ENCODE measurements at regions not wholly inside any gene's neighbourhood (a gene's known extent, or its start where the extent isn't known, plus 50 kb on each side); places are given as distances from the start of the nearest gene placed in this dataset.

DNA sequence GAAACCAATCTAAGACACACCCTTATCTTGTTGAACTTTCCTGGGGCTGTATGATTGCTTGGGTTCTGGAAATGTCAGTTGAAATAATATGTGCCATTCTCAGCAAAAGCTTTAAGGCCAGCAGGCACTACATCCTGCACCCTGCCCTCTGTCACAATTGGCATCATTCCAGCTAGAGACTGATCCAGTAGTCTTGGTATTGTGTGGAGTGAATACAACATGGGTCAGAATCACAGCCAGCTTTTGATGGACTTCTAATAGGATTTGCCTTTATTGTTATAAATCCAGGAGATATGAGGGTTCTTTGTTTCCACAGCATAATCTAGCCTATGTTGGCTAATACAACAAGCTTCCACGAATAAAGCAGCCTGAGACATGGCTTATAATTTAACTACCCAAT lies 617.0 kb upstream of the CDH2 start:
- no peak overlapping the region for H3K4me3 ChIP-seq (ENCODE audit: low read depth, low read length)
- DNase-seq (ENCODE audit: low read depth) = peak; percentile 52

GRCh38 chr18:28792404-28793086 lies 615.6 kb upstream of the CDH2 start:
- DNase-seq (ENCODE audit: low read depth) = no peak
- TF ChIP-seq, protein P1, sequence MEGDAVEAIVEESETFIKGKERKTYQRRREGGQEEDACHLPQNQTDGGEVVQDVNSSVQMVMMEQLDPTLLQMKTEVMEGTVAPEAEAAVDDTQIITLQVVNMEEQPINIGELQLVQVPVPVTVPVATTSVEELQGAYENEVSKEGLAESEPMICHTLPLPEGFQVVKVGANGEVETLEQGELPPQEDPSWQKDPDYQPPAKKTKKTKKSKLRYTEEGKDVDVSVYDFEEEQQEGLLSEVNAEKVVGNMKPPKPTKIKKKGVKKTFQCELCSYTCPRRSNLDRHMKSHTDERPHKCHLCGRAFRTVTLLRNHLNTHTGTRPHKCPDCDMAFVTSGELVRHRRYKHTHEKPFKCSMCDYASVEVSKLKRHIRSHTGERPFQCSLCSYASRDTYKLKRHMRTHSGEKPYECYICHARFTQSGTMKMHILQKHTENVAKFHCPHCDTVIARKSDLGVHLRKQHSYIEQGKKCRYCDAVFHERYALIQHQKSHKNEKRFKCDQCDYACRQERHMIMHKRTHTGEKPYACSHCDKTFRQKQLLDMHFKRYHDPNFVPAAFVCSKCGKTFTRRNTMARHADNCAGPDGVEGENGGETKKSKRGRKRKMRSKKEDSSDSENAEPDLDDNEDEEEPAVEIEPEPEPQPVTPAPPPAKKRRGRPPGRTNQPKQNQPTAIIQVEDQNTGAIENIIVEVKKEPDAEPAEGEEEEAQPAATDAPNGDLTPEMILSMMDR (IDR thresholded peaks at IDR 0.05; ENCODE audit: insufficient read depth, low read length) = no peak
- H3K4me3 ChIP-seq (ENCODE audit: low read depth, low read length) = no peak overlapping the region

More for the DNA sequence above, 617.0 kb upstream of the CDH2 start:
- TF ChIP-seq, protein P1 (IDR thresholded peaks at IDR 0.05; ENCODE audit: insufficient read depth, low read length) = no peak

- no peak overlapping the region for H3K4me3 ChIP-seq (ENCODE audit: low read depth, low read length)
- TF ChIP-seq, protein P1 (IDR thresholded peaks at IDR 0.05; ENCODE audit: insufficient read depth, low read length) = no peak
- DNase-seq (ENCODE audit: low read depth) = peak; percentile 70
These were observed 614.2 kb upstream of the CDH2 start for GRCh38 chr18:28791101-28791500.

GRCh38 chr18:28789502-28789901 lies 612.6 kb upstream of the CDH2 start:
- H3K4me3 ChIP-seq (ENCODE audit: low read depth, low read length) = no peak overlapping the region
- TF ChIP-seq, protein P1 (IDR thresholded peaks at IDR 0.05; ENCODE audit: insufficient read depth, low read length) = no peak
- no peak for DNase-seq (ENCODE audit: low read depth)

DNA sequence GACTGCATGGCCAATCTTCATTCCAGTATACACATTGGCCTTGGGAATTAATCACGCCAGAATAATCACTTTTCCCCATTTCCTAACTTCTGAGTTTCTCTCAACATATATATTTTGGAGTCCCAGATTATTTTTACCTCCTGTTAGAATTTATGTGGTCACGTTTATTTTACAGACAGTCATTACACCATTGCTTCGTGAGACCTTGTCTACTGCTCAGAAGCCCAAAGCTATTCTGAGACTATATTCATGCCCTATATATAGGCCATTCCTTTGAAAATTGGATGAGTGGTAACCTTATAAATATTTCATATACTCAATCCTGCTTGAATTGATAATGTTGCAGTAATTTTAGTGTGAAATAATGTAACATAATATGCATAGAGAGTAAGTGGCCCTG lies 610.0 kb upstream of the CDH2 start:
- H3K4me3 ChIP-seq (ENCODE audit: low read depth, low read length) = no peak overlapping the region
- TF ChIP-seq, protein P1 (IDR thresholded peaks at IDR 0.05; ENCODE audit: insufficient read depth, low read length) = no peak
- DNase-seq (ENCODE audit: low read depth) = no peak

DNA sequence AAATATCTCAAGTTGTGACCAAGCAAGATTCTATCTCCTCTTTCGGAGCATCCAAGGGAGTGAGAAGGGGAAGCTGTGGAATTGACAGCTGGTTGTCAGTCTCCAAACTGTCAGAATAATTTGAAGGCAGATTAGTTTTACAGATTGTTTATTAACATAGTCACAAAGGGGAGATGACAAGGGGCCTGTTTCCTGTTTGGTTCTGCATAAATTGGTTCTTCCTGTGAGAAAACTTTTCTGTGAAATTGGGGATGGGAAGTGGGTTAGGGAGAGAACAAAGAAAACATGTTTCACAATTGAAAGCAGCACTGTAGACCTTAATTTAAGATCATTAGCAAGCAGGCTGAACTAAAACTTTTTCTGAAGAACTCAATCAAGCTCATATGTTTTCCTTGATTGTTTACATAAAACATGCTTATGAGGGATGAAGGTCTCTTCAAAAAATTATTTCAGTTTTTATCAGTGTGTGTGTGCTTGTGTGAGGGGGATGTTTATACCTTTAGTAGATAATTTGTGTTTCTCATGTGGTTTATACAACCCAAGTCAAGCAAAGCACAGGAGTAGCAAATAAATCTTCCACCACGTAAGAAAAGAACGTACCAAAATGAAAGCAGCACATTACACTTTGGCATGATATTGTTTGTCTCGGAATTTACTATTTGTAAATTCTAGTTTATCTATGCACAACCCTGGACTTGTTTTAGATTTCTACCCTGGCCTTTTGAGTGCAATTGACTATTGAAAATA lies 604.9 kb upstream of the CDH2 start:
- TF ChIP-seq, protein P1 (IDR thresholded peaks at IDR 0.05; ENCODE audit: insufficient read depth, low read length) = no peak
- H3K4me3 ChIP-seq (ENCODE audit: low read depth, low read length) = no peak overlapping the region
- no peak for DNase-seq (ENCODE audit: low read depth)
